NCI-H510A treated with DMSO at 0.1 percent for 48 hours (cell line): ENCODE measurements at regions not wholly inside any gene's neighbourhood (a gene's known extent, or its start where the extent isn't known, plus 50 kb on each side); places are given as distances from the start of the nearest gene placed in this dataset.
"Not testable (repeated sequence)": the region's sequence is repeated elsewhere in the genome, so short reads cannot be mapped to it uniquely, and the experiment has no call there.

Source experiments
- DNase-seq: peaks from one replicate; lab custom pipeline; 2025; lab: John Stamatoyannopoulos, UW

- DNase-seq, result no peak
Measured at GRCh38 chr14:62409626-62410300, 635.5 kb downstream of the KCNH5 start.

- no peak for DNase-seq
Measured at GRCh38 chr14:62420847-62421246, 624.4 kb downstream of the KCNH5 start.

- DNase-seq, result no peak
Measured at GRCh38 chr14:62428429-62429203, 616.6 kb downstream of the KCNH5 start.

- DNase-seq, result no peak
Measured at GRCh38 chr14:62429683-62430082, 615.6 kb downstream of the KCNH5 start.

- no peak for DNase-seq
Measured at GRCh38 chr14:62431496-62431895, 613.8 kb downstream of the KCNH5 start.

GRCh38 chr14:62432955-62433354 is 612.3 kb downstream of the KCNH5 start:
- no peak for DNase-seq

- no peak for DNase-seq
Measured at GRCh38 chr14:62436261-62436660, 609.0 kb downstream of the KCNH5 start.

GRCh38 chr14:62439210-62439609 is 606.0 kb downstream of the KCNH5 start:
- no peak for DNase-seq

GRCh38 chr14:62443796-62444195 is 601.5 kb downstream of the KCNH5 start:
- no peak for DNase-seq

- no peak for DNase-seq
Measured at GRCh38 chr14:62445570-62445969, 599.7 kb downstream of the KCNH5 start.

GRCh38 chr14:62451221-62451620 is 594.0 kb downstream of the KCNH5 start:
- DNase-seq, result no peak

- no peak for DNase-seq
Measured at GRCh38 chr14:62453226-62453625, 592.0 kb downstream of the KCNH5 start.

- DNase-seq, result no peak
Measured at GRCh38 chr14:62455446-62455845, 589.8 kb downstream of the KCNH5 start.

GRCh38 chr14:62462988-62463387 is 582.3 kb downstream of the KCNH5 start:
- DNase-seq, result no peak

- no peak for DNase-seq
Measured at GRCh38 chr14:62468946-62469345, 576.3 kb downstream of the KCNH5 start.

- DNase-seq, result no peak
Measured at GRCh38 chr14:62470935-62471334, 574.3 kb downstream of the KCNH5 start.

GRCh38 chr14:62491146-62491545 is 554.1 kb downstream of the KCNH5 start:
- DNase-seq, result no peak

- no peak for DNase-seq
Measured at GRCh38 chr14:62497708-62498107, 547.5 kb downstream of the KCNH5 start.

GRCh38 chr14:62501021-62501750 is 544.1 kb downstream of the KCNH5 start:
- DNase-seq, result no peak

- DNase-seq, result no peak
Measured at GRCh38 chr14:62505045-62505444, 540.2 kb downstream of the KCNH5 start.

- DNase-seq, result not testable (repeated sequence)
Measured at GRCh38 chr14:62521309-62521708, 523.9 kb downstream of the KCNH5 start.

GRCh38 chr14:62528296-62528695 is 517.0 kb downstream of the KCNH5 start:
- no peak for DNase-seq

GRCh38 chr14:62532181-62532580 is 513.1 kb downstream of the KCNH5 start:
- DNase-seq, result no peak
